HepG2 (cell line): ENCODE measurements at regions not wholly inside any gene's neighbourhood (a gene's known extent, or its start where the extent isn't known, plus 50 kb on each side); places are given as distances from the start of the nearest gene placed in this dataset.

Experiments
- ATAC-seq: fragments of 200-7000 bp; cut with Tn5 transposase; 3 replicates; pipeline ENCODE4 v1.9.1; 2020; ENCODE audit warnings: mild to moderate bottlenecking, moderate library complexity
- BruUV-seq: library from RNA; stranded (reverse); fragments of 400-500 nt; replicated peaks from 2 replicates; lab custom pipeline; 2021; lab: Mats Ljungman, UMichigan
- CTCF ChIA-PET: fragments of 300-600 bp; formaldehyde crosslinking; extraction: SDS; loops from one replicate; lab custom pipeline; 2021; ENCODE audit warnings: low total read pairs, inconsistent platforms, low intra/inter-chr PET ratio; lab: Yijun Ruan, JAX
- POLR2A ChIA-PET: fragments of 350-600 bp; sonication (Branson Sonifier 250); formaldehyde crosslinking; loops from one replicate; lab custom pipeline; 2020; ENCODE audit warnings: antibody characterized with exemption, inconsistent platforms; lab: Yijun Ruan, JAX
- DNase-seq: peaks from one replicate; pipeline ENCODE4 v3.0.0-alpha.2; 2015; ENCODE audit warnings: low spot score
- FAIRE-seq: peaks from 3 replicates; lab custom pipeline; 2011; peaks lifted over from hg19 to GRCh38; lab: Jason Lieb, UNC
- H2AFZ ChIP-seq: one replicate; pipeline ENCODE4 v1.6.1; 2011; ENCODE audit warnings: low read length, inconsistent platforms
- H3K27ac ChIP-seq: fragments of 300-600 bp; 3 replicates; pipeline ENCODE4 v1.8.0; 2011; ENCODE audit warnings: mixed run types, mild to moderate bottlenecking, mixed read lengths, low read length, inconsistent platforms; ENCODE audit not compliant: insufficient read depth; ENCODE audit errors: extremely low read length
- H3K27me3 ChIP-seq, 2 experiments: fragments of 200-600 bp in 1 of 2; 2 replicates in 1 of 2; 3 replicates in 1 of 2; pipeline versions ENCODE4 v1.6.0 to v1.8.0; 2011; ENCODE audit warnings: low read length in 2 of 2, mild to moderate bottlenecking in 2 of 2, moderate library complexity in 2 of 2, inconsistent platforms in 1 of 2; ENCODE audit not compliant: insufficient read depth in 2 of 2, control insufficient read depth in 1 of 2
- H3K36me3 ChIP-seq, 2 experiments: fragments of 200-600 bp in 1 of 2; replicated peaks in 1 of 2; 2 replicates in 1 of 2; 3 replicates in 1 of 2; pipeline versions ENCODE4 v1.5.1 to v1.8.0; 2011; ENCODE audit warnings: low read length in 2 of 2, inconsistent platforms in 1 of 2; ENCODE audit not compliant: insufficient read depth in 2 of 2, control insufficient read depth in 1 of 2
- H3K4me1 ChIP-seq: 2 replicates; pipeline ENCODE4 v1.5.1; 2012; ENCODE audit warnings: low read length, inconsistent platforms; ENCODE audit not compliant: insufficient read depth
- H3K4me2 ChIP-seq: 2 replicates; pipeline ENCODE4 v1.6.0; 2011; ENCODE audit warnings: low read depth, low read length, inconsistent platforms
- H3K4me3 ChIP-seq, 3 experiments: fragments of 200-600 bp in 1 of 3; sonication (generic), shearing (Covaris generic) in 1 of 3; replicated peaks in 1 of 3; 2 replicates each; pipeline ENCODE4 v1.5.1; 2011 to 2016; ENCODE audit warnings: low read length in 3 of 3, inconsistent platforms in 2 of 3, low read depth in 2 of 3, mild to moderate bottlenecking in 2 of 3, control low read depth in 1 of 3, mixed read lengths in 1 of 3; ENCODE audit not compliant: insufficient read depth in 1 of 3
- H3K79me2 ChIP-seq: one replicate; pipeline ENCODE4 v1.6.1; 2011; ENCODE audit warnings: low read length, inconsistent platforms; ENCODE audit not compliant: insufficient read depth
- H3K9ac ChIP-seq: 2 replicates; pipeline ENCODE4 v1.6.0; 2011; ENCODE audit warnings: mild to moderate bottlenecking, low read depth, low read length, inconsistent platforms; ENCODE audit not compliant: insufficient read depth
- H3K9me3 ChIP-seq: 2 replicates; pipeline ENCODE4 v1.5.1; 2012; ENCODE audit warnings: mild to moderate bottlenecking, low read length
- H4K20me1 ChIP-seq: 2 replicates; pipeline ENCODE4 v1.6.0; 2011; ENCODE audit warnings: inconsistent platforms, mild to moderate bottlenecking, low read length, moderate library complexity; ENCODE audit not compliant: insufficient read depth
- AKNA ChIP-seq: sonication (generic); formaldehyde crosslinking; IDR thresholded peaks from 2 replicates; pipeline ENCODE4 v1.4.0; 2020; ENCODE audit warnings: missing genetic modification reagents, borderline replicate concordance
- EEA1 ChIP-seq: sonication (generic); formaldehyde crosslinking; IDR thresholded peaks from 2 replicates; pipeline ENCODE4 v1.5.1; 2020; ENCODE audit warnings: mild to moderate bottlenecking, missing genetic modification reagents, borderline replicate concordance
- EZH2 ChIP-seq: conservative IDR thresholded peaks from 2 replicates; pipeline ENCODE4 v1.6.1; 2012; ENCODE audit warnings: mild to moderate bottlenecking, low read depth, low read length, moderate library complexity
- GMEB1 ChIP-seq: sonication (generic); formaldehyde crosslinking; IDR thresholded peaks from 2 replicates; pipeline ENCODE4 v1.5.1; 2020; ENCODE audit warnings: missing genetic modification reagents, mild to moderate bottlenecking, borderline replicate concordance
- MTF1 ChIP-seq: sonication (generic); formaldehyde crosslinking; IDR thresholded peaks from 2 replicates; pipeline ENCODE4 v1.5.0; 2020; ENCODE audit warnings: missing genetic modification reagents
- NONO ChIP-seq, 2 experiments: fragments of 450-650 bp in 1 of 2; sonication (generic) in 1 of 2; formaldehyde crosslinking in 1 of 2; IDR thresholded peaks in 1 of 2; conservative IDR thresholded peaks in 1 of 2; 2 replicates each; pipeline versions ENCODE4 v1.6.1 to v1.8.0; 2017 to 2022; ENCODE audit warnings: mild to moderate bottlenecking in 1 of 2, missing genetic modification reagents in 1 of 2, moderate library complexity in 1 of 2
- REXO4 ChIP-seq: sonication (generic); formaldehyde crosslinking; IDR thresholded peaks from 2 replicates; pipeline ENCODE4 v1.8.0; 2022; ENCODE audit warnings: missing genetic modification reagents, mild to moderate bottlenecking, borderline replicate concordance
- SOX5 ChIP-seq: IDR thresholded peaks from 2 replicates; pipeline ENCODE4 v1.6.1; 2016; ENCODE audit warnings: borderline replicate concordance
- YEATS4 ChIP-seq: sonication (generic); formaldehyde crosslinking; IDR thresholded peaks from 2 replicates; pipeline ENCODE4 v1.4.0; 2020; ENCODE audit warnings: missing genetic modification reagents, borderline replicate concordance
- ZBED4 ChIP-seq: sonication (generic); formaldehyde crosslinking; IDR thresholded peaks from 2 replicates; pipeline ENCODE4 v1.4.0; 2020; ENCODE audit warnings: missing genetic modification reagents, borderline replicate concordance
- ZNF24 ChIP-seq: fragments of 450-650 bp; IDR thresholded peaks from 2 replicates; pipeline ENCODE4 v1.6.1; 2017; ENCODE audit warnings: antibody characterized with exemption, mild to moderate bottlenecking
- ZNF382 ChIP-seq: sonication (generic); formaldehyde crosslinking; IDR thresholded peaks from 2 replicates; pipeline ENCODE4 v1.5.0; 2020; ENCODE audit warnings: missing genetic modification reagents, mild to moderate bottlenecking, borderline replicate concordance
- ZNF383 ChIP-seq: sonication (generic); formaldehyde crosslinking; IDR thresholded peaks from 2 replicates; pipeline ENCODE4 v1.4.0; 2020; ENCODE audit warnings: missing genetic modification reagents, mild to moderate bottlenecking, borderline replicate concordance
- ZNF598 ChIP-seq: sonication (generic); formaldehyde crosslinking; IDR thresholded peaks from 2 replicates; pipeline ENCODE4 v1.5.1; 2020; ENCODE audit warnings: mild to moderate bottlenecking, missing genetic modification reagents, borderline replicate concordance
- ZNF7 ChIP-seq: IDR thresholded peaks from 2 replicates; pipeline ENCODE4 v1.6.1; 2016; ENCODE audit warnings: missing biosample characterization, missing genetic modification reagents
- WGBS: methylation state at CpG from one replicate; pipeline ENCODE4 v1.1.6; 2017; ENCODE audit warnings: low lambda C conversion rate; 5-methylcytosine and 5-hydroxymethylcytosine counted together
- in situ Hi-C: cut with HindIII; loops from 2 replicates; pipeline ENCODE4 v1.10.0; 2017; ENCODE audit warnings: low pct_unique_long_range_greater_than_20kb; ENCODE audit not compliant: extremely low pct_ligation_motif_present
- intact Hi-C: fragments of 100-400 bp; cut with micrococcal nuclease; formaldehyde crosslinking; loops from one replicate; pipeline ENCODE4 v1.10.0; 2022; ENCODE audit not compliant: unreplicated experiment

- DNase-seq (no peak), FAIRE-seq (no peak), ATAC-seq (no peak)
- peaks cover 4 to 22% of the 10 kb centered on the region in 2 experiments; a peak in 3 of 5 replicates for H3K27me3 ChIP-seq
- 7% methylated on average over 4 of the region's 4 CpGs for WGBS
- no TSS peak for BruUV-seq
- in situ Hi-C loops (no loop called here), intact Hi-C loops (no loop called here)
- no peaks in the 10 kb centered on the region for H3K36me3 ChIP-seq
- H3K27ac ChIP-seq: no peak overlapping the region
- no peak overlapping the region for H2AFZ ChIP-seq
- H3K4me3 ChIP-seq: no peak overlapping the region
- H4K20me1 ChIP-seq: no peaks in the 10 kb centered on the region
- H3K9me3 ChIP-seq: peaks cover 20% of the 10 kb centered on the region
- H3K4me2 ChIP-seq: no peak overlapping the region
- CTCF ChIA-PET: no interaction called here
- POLR2A ChIA-PET: no interaction called here
- H3K79me2 ChIP-seq: no peaks in the 10 kb centered on the region
- H3K9ac ChIP-seq: no peak overlapping the region
- H3K4me1 ChIP-seq: no peaks in the 10 kb centered on the region
- TF ChIP-seq GMEB1 (CRISPR knock-in tag) (no peak), EEA1 (CRISPR knock-in tag) (no peak), REXO4 (CRISPR knock-in tag) (no peak), NONO (IDR thresholded peaks at IDR 0.05) (no peak), NONO (CRISPR knock-in tag; conservative IDR thresholded peaks at IDR 0.05) (no peak), ZNF382 (CRISPR knock-in tag) (no peak), ZNF598 (CRISPR knock-in tag) (no peak), ZNF383 (CRISPR knock-in tag) (no peak), SOX5 (CRISPR knock-in tag) (no peak), AKNA (CRISPR knock-in tag) (no peak), ZBED4 (CRISPR knock-in tag) (no peak), YEATS4 (CRISPR knock-in tag) (no peak), ZNF7 (CRISPR knock-in tag) (no peak), ZNF24 (no peak), EZH2 (no peak), MTF1 (CRISPR knock-in tag) (no peak)
Measured at GRCh38 chr3:127352612-127353011, 64.8 kb upstream of the PRR20G start.
